A673 (cell line): ENCODE measurements at regions not wholly inside any gene's neighbourhood (a gene's known extent, or its start where the extent isn't known, plus 50 kb on each side); places are given as distances from the start of the nearest gene placed in this dataset.

Experiments
- BruUV-seq: library from RNA; stranded (reverse); fragments of 400-500 nt; replicated peaks from 2 replicates; lab custom pipeline; 2021; lab: Mats Ljungman, UMichigan
- CTCF ChIA-PET: fragments of 300-600 bp; sonication (Branson Sonifier 250); formaldehyde crosslinking; loops from one replicate; lab custom pipeline; 2022; ENCODE audit warnings: antibody characterized with exemption; lab: Charles Lee
- POLR2A ChIA-PET: fragments of 300-600 bp; sonication (Branson Sonifier 250); formaldehyde crosslinking; loops from one replicate; lab custom pipeline; 2022; ENCODE audit warnings: antibody characterized with exemption; ENCODE audit not compliant: low non-redundant PET; lab: Charles Lee
- DNase-seq: peaks from one replicate; pipeline ENCODE4 v3.0.0-alpha.2; 2015; ENCODE audit warnings: low spot score
- H3K27ac ChIP-seq: fragments of 200-600 bp; sonication (generic); 2 replicates; pipeline ENCODE4 v1.5.1; 2016; ENCODE audit warnings: mixed run types, low read depth, mild to moderate bottlenecking, mixed read lengths, antibody characterized with exemption, low read length; ENCODE audit not compliant: poor library complexity, severe bottlenecking
- H3K27me3 ChIP-seq: fragments of 200-600 bp; sonication (generic); replicated peaks from 2 replicates; pipeline ENCODE4 v1.6.1; 2017; ENCODE audit warnings: mixed run types, low read depth, mild to moderate bottlenecking, mixed read lengths, antibody characterized with exemption, low read length; ENCODE audit not compliant: insufficient read depth, poor library complexity
- H3K36me3 ChIP-seq: fragments of 200-600 bp; sonication (generic); 2 replicates; pipeline ENCODE4 v1.6.1; 2016; ENCODE audit warnings: mixed run types, mild to moderate bottlenecking, mixed read lengths, antibody characterized with exemption, low read length; ENCODE audit not compliant: insufficient read depth, poor library complexity, severe bottlenecking
- H3K4me1 ChIP-seq: fragments of 200-600 bp; sonication (generic); 2 replicates; pipeline ENCODE4 v1.6.1; 2017; ENCODE audit warnings: mixed run types, mild to moderate bottlenecking, mixed read lengths, antibody characterized with exemption, low read length; ENCODE audit not compliant: insufficient read depth, poor library complexity, severe bottlenecking
- H3K4me3 ChIP-seq: fragments of 200-600 bp; sonication (generic); 2 replicates; pipeline ENCODE4 v1.5.1; 2016; ENCODE audit warnings: low read depth, mixed run types, mild to moderate bottlenecking, mixed read lengths, low read length; ENCODE audit not compliant: poor library complexity, severe bottlenecking
- H3K9me3 ChIP-seq: fragments of 200-600 bp; sonication (generic); 2 replicates; pipeline ENCODE4 v1.6.1; 2016; ENCODE audit warnings: mixed run types, low read depth, mild to moderate bottlenecking, mixed read lengths, antibody characterized with exemption, low read length; ENCODE audit not compliant: poor library complexity, severe bottlenecking
- EZH2 ChIP-seq: fragments of 200-600 bp; sonication (generic); IDR thresholded peaks from 2 replicates; pipeline ENCODE4 v1.6.1; 2017; ENCODE audit warnings: borderline replicate concordance, low read depth, mild to moderate bottlenecking, mixed read lengths, antibody characterized with exemption, low read length; ENCODE audit not compliant: poor library complexity, severe bottlenecking
- intact Hi-C: fragments of 100-400 bp; cut with micrococcal nuclease; formaldehyde crosslinking; loops from one replicate; pipeline ENCODE4 v1.10.0; 2022; ENCODE audit not compliant: unreplicated experiment
- TF ChIP-seq, protein P1 (sequence below): fragments of 300-800, 200-600 bp; sonication (generic); conservative IDR thresholded peaks from 2 replicates; pipeline ENCODE4 v1.5.1; 2017; ENCODE audit warnings: low read depth, mild to moderate bottlenecking, antibody characterized with exemption, low read length, moderate library complexity, mixed read lengths

DNA sequence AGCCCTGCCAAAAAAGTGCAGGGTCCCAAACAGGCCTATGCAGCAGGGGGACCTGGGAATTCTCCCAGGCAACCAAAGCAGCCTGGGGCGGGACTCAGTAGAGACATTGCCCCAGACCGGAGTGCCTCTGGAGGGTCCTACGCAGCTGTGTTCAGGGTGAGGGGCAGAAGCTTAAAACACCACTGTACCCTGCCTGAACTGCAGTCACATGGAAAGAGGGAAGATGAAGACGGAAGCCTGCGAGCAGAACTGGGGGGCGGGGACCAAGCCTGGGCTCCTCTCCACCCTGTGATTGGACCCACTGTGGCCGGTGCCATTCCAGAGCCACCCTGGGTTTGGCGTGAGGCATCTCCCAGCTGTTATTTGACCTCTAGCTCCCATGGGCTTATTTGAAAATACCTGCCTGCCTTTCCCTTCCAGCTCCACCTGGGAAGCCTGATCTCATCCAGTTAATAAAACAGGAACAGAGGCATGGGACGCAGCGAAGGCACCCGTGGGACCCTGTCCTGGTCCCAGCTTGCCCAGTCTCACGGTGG, 183.1 kb downstream of the SMAD2 start:
- Histone ChIP-seq H3K27ac (no peak overlapping the region), H3K4me3 (no peak overlapping the region), H3K9me3 (no peaks in the 10 kb centered on the region), H3K27me3 (peaks cover 14% of the 10 kb centered on the region), H3K36me3 (no peaks in the 10 kb centered on the region), H3K4me1 (no peaks in the 10 kb centered on the region)
- TF ChIP-seq EZH2: no peak
- TF ChIP-seq, protein P1, sequence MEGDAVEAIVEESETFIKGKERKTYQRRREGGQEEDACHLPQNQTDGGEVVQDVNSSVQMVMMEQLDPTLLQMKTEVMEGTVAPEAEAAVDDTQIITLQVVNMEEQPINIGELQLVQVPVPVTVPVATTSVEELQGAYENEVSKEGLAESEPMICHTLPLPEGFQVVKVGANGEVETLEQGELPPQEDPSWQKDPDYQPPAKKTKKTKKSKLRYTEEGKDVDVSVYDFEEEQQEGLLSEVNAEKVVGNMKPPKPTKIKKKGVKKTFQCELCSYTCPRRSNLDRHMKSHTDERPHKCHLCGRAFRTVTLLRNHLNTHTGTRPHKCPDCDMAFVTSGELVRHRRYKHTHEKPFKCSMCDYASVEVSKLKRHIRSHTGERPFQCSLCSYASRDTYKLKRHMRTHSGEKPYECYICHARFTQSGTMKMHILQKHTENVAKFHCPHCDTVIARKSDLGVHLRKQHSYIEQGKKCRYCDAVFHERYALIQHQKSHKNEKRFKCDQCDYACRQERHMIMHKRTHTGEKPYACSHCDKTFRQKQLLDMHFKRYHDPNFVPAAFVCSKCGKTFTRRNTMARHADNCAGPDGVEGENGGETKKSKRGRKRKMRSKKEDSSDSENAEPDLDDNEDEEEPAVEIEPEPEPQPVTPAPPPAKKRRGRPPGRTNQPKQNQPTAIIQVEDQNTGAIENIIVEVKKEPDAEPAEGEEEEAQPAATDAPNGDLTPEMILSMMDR: no peak
- ChIA-PET POLR2A (no interaction called here), CTCF (no interaction called here)
- no TSS peak for BruUV-seq
- intact Hi-C loops: loop anchor here (5.0 kb wide), 1 partner anchor 645 kb away; no protein-coding TSS in a partner anchor
- DNase-seq: no peak

DNA sequence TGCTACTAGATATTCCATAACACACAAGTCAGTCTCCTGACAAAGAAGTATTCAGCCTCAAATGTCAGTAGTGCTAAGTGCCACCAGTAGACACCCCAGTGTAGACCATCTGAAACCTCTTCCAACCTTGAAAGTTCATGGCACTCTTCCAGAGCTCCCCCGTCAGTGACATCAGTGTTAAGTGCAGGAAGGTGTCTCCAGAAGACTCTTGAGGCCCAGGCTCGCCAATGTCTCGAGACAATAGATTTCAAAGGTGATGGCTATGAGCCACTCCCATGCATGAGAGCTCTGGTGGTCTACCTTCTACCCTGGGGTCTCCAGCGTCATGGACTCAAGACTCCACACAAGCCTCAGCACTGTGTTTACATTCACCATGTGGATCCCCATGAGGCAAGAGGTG, 183.8 kb downstream of the SMAD2 start:
- TF ChIP-seq EZH2: no peak
- TF ChIP-seq, protein P1: no peak
- no peak for DNase-seq
- intact Hi-C loops: loop anchor here (5.0 kb wide), 1 partner anchor 644 kb away; no protein-coding TSS in a partner anchor

DNA sequence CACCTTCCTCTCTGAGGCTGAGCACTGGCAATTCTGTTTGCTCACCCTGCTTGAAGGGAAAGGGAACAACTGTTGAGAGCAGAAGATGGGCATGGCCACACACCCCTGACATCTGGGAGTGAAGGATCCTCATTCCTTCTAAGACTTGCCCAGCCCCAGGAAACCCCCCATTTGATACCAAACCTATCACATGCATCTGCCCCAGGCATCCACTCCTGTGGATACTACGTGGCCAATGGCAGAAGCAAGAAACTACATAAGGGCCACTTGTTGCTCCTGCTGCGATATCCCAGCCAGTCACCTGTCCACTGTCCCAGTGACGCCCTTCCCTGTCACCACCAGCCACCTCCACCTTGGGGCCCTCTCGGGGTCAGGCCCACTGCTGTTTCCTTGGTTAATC, 185.2 kb downstream of the SMAD2 start:
- intact Hi-C loops: loop anchor here (5.0 kb wide), 1 partner anchor 643 kb away; no protein-coding TSS in a partner anchor
- Histone ChIP-seq H3K36me3 (no peaks in the 10 kb centered on the region), H3K27me3 (peaks cover 33% of the 10 kb centered on the region), H3K4me1 (no peaks in the 10 kb centered on the region), H3K4me3 (no peak overlapping the region), H3K27ac (no peak overlapping the region), H3K9me3 (no peaks in the 10 kb centered on the region)
- DNase-seq: no peak
- no TSS peak for BruUV-seq
- ChIA-PET POLR2A (no interaction called here), CTCF (interaction anchor here (1.1 kb wide), 1 partner anchor 10 kb away, joined by 5 read pairs; no protein-coding TSS in a partner anchor)
- TF ChIP-seq, protein P1: no peak
- TF ChIP-seq EZH2: no peak

More for the DNA sequence above, 183.8 kb downstream of the SMAD2 start:
- Histone ChIP-seq H3K36me3 (no peaks in the 10 kb centered on the region), H3K4me3 (no peak overlapping the region), H3K9me3 (no peaks in the 10 kb centered on the region), H3K4me1 (no peaks in the 10 kb centered on the region), H3K27me3 (peaks cover 21% of the 10 kb centered on the region), H3K27ac (no peak overlapping the region)
- POLR2A ChIA-PET: no interaction called here
- CTCF ChIA-PET: interaction anchor here (0.5 kb wide), 1 partner anchor 680 kb away, joined by 4 read pairs; no protein-coding TSS in a partner anchor
- no TSS peak for BruUV-seq
